AG04449 (cell line): ENCODE measurements at regions not wholly inside any gene's neighbourhood (a gene's known extent, or its start where the extent isn't known, plus 50 kb on each side); places are given as distances from the start of the nearest gene placed in this dataset.

Source experiments
- CTCF ChIA-PET: fragments of 350-600 bp; formaldehyde crosslinking; extraction: SDS; loops from one replicate; lab custom pipeline; 2021; ENCODE audit warnings: antibody characterized with exemption; lab: Yijun Ruan, JAX
- POLR2A ChIA-PET: fragments of 400-600, 350-600 bp; formaldehyde crosslinking; extraction: SDS; loops from one replicate; lab custom pipeline; 2020; ENCODE audit warnings: antibody characterized with exemption, inconsistent platforms; lab: Yijun Ruan, JAX
- DNase-seq: peaks from one replicate; pipeline ENCODE4 v3.0.0-alpha.2; 2010; ENCODE audit warnings: low read depth, low spot score
- H3K4me3 ChIP-seq: 2 replicates; pipeline ENCODE4 v1.5.1; 2011; ENCODE audit warnings: low read depth, mild to moderate bottlenecking, control low read depth, low read length
- CTCF ChIP-seq: IDR thresholded peaks from one replicate; pipeline ENCODE4 v1.5.1; 2011; ENCODE audit warnings: mild to moderate bottlenecking, moderate library complexity, low read length, control low read depth, inconsistent platforms; ENCODE audit not compliant: insufficient read depth; ENCODE audit errors: missing control alignments

- ChIA-PET CTCF (no interaction called here), POLR2A (no interaction called here)
- DNase-seq = no peak
- H3K4me3 ChIP-seq = no peak overlapping the region
- TF ChIP-seq CTCF = no peak
Measured at GRCh38 chr4:159534655-159535054, 431.8 kb downstream of the RAPGEF2 start.

GRCh38 chr4:159538556-159538955 lies 435.7 kb downstream of the RAPGEF2 start:
- POLR2A ChIA-PET = no interaction called here
- no peak overlapping the region for H3K4me3 ChIP-seq
- no peak for DNase-seq
- no peak for TF ChIP-seq CTCF
- CTCF ChIA-PET = no interaction called here

- DNase-seq = no peak
- H3K4me3 ChIP-seq = no peak overlapping the region
- no peak for TF ChIP-seq CTCF
- CTCF ChIA-PET = no interaction called here
- POLR2A ChIA-PET = no interaction called here
Measured at GRCh38 chr4:159540038-159540437, 437.2 kb downstream of the RAPGEF2 start.

- no peak for TF ChIP-seq CTCF
- DNase-seq = no peak
- no peak overlapping the region for H3K4me3 ChIP-seq
- POLR2A ChIA-PET = no interaction called here
- CTCF ChIA-PET = no interaction called here
Measured at GRCh38 chr4:159540501-159540900, 437.6 kb downstream of the RAPGEF2 start.

- DNase-seq = no peak
- POLR2A ChIA-PET = no interaction called here
- CTCF ChIA-PET = no interaction called here
- TF ChIP-seq CTCF = no peak
- no peak overlapping the region for H3K4me3 ChIP-seq
Measured at GRCh38 chr4:159541143-159541542, 438.3 kb downstream of the RAPGEF2 start.

GRCh38 chr4:159542296-159542695 lies 439.4 kb downstream of the RAPGEF2 start:
- CTCF ChIA-PET = no interaction called here
- TF ChIP-seq CTCF = no peak
- DNase-seq = no peak
- H3K4me3 ChIP-seq = no peak overlapping the region
- POLR2A ChIA-PET = no interaction called here
